ENCODE measurements at regions not wholly inside any gene's neighbourhood (a gene's known extent, or its start where the extent isn't known, plus 50 kb on each side); places are given as distances from the start of the nearest gene placed in this dataset.

GRCh38 chr3:59106085-59106648 lies 56.3 kb upstream of the CFAP20DC start:
- Mint-ChIP-seq H3K27me3 (ENCODE audit: low read depth) (no peaks in the 10 kb centered on the region), H3K4me1 (ENCODE audit: low read depth) (peaks cover 28% of the 10 kb centered on the region), H3K9me3 (ENCODE audit: low read depth) (no peaks in the 10 kb centered on the region), H3K4me3 (ENCODE audit: unreplicated experiment) (no peak overlapping the region), H3K36me3 (ENCODE audit: low read depth) (no peaks in the 10 kb centered on the region), H3K27ac (ENCODE audit: unreplicated experiment) (no peak overlapping the region)
- TF ChIP-seq CTCF (IDR thresholded peaks at IDR 0.05), result no peak
- no peak for DNase-seq (ENCODE audit: low spot score)

- DNase-seq (ENCODE audit: low spot score), result no peak
- TF ChIP-seq CTCF (IDR thresholded peaks at IDR 0.05), result no peak
- H3K4me3 Mint-ChIP-seq (ENCODE audit: unreplicated experiment), result no peak overlapping the region
- peaks cover 6% of the 10 kb centered on the region for H3K9me3 Mint-ChIP-seq (ENCODE audit: low read depth)
- peaks cover 32% of the 10 kb centered on the region for H3K4me1 Mint-ChIP-seq (ENCODE audit: low read depth)
- H3K36me3 Mint-ChIP-seq (ENCODE audit: low read depth), result no peaks in the 10 kb centered on the region
- no peaks in the 10 kb centered on the region for H3K27me3 Mint-ChIP-seq (ENCODE audit: low read depth)
- no peak overlapping the region for H3K27ac Mint-ChIP-seq (ENCODE audit: unreplicated experiment)
Measured at GRCh38 chr3:59103552-59103951, 53.7 kb upstream of the CFAP20DC start.

GRCh38 chr3:59101231-59101736 lies 51.5 kb upstream of the CFAP20DC start:
- Mint-ChIP-seq H3K4me1 (ENCODE audit: low read depth) (peaks cover 25% of the 10 kb centered on the region), H3K4me3 (ENCODE audit: unreplicated experiment) (no peak overlapping the region), H3K27ac (ENCODE audit: unreplicated experiment) (peak overlapping the region; percentile 73), H3K36me3 (ENCODE audit: low read depth) (peaks cover 17% of the 10 kb centered on the region), H3K27me3 (ENCODE audit: low read depth) (no peaks in the 10 kb centered on the region), H3K9me3 (ENCODE audit: low read depth) (peaks cover 26% of the 10 kb centered on the region)
- no peak for DNase-seq (ENCODE audit: low spot score)
- TF ChIP-seq CTCF (IDR thresholded peaks at IDR 0.05), result no peak
